ENCODE measurements at regions not wholly inside any gene's neighbourhood (a gene's known extent, or its start where the extent isn't known, plus 50 kb on each side); places are given as distances from the start of the nearest gene placed in this dataset.

GRCh38 chr16:60922920-60923319 is 1113.3 kb downstream of the CDH8 start:
- TF ChIP-seq CTCF (CRISPR knock-in tag; IDR thresholded peaks at IDR 0.05) (no peak), CEBPZ (IDR thresholded peaks at IDR 0.05; ENCODE audit: low read length) (no peak), NONO (IDR thresholded peaks at IDR 0.05) (no peak), NONO (CRISPR knock-in tag; conservative IDR thresholded peaks at IDR 0.05) (no peak), ZNF333 (CRISPR knock-in tag; IDR thresholded peaks at IDR 0.05; ENCODE audit: borderline replicate concordance) (no peak), MTERF4 (CRISPR knock-in tag; IDR thresholded peaks at IDR 0.05) (no peak), ZSCAN9 (CRISPR knock-in tag; IDR thresholded peaks at IDR 0.05; ENCODE audit: borderline replicate concordance) (no peak), ZNF607 (CRISPR knock-in tag; IDR thresholded peaks at IDR 0.05; ENCODE audit: borderline replicate concordance) (no peak), JUNB (CRISPR knock-in tag; IDR thresholded peaks at IDR 0.05; ENCODE audit: borderline replicate concordance) (no peak), KLF11 (CRISPR knock-in tag; IDR thresholded peaks at IDR 0.05) (no peak), AKAP8 (CRISPR knock-in tag; IDR thresholded peaks at IDR 0.05) (no peak), KDM3A (CRISPR knock-in tag; IDR thresholded peaks at IDR 0.05; ENCODE audit: low read depth) (no peak), MAF1 (CRISPR knock-in tag; IDR thresholded peaks at IDR 0.05; ENCODE audit: borderline replicate concordance) (no peak), ZNF274 (CRISPR knock-in tag; IDR thresholded peaks at IDR 0.05) (no peak)

Measured in HepG2 (cell line).